SK-N-SH treated with all-trans-retinoic acid at 6 μM for 48 hours (cell line): ENCODE measurements at regions not wholly inside any gene's neighbourhood (a gene's known extent, or its start where the extent isn't known, plus 50 kb on each side); places are given as distances from the start of the nearest gene placed in this dataset.

Source experiments
- ATAC-seq: fragments of 200-7000 bp; cut with Tn5 transposase; 3 replicates; pipeline ENCODE4 v1.9.1; 2020; ENCODE audit warnings: mild to moderate bottlenecking, moderate library complexity
- ARNTL ChIP-seq: fragments of 450-650 bp; formaldehyde crosslinking; IDR thresholded peaks from 2 replicates; pipeline ENCODE4 v1.5.0; 2020; ENCODE audit warnings: low read depth, mild to moderate bottlenecking, moderate library complexity, borderline replicate concordance
- BACH2 ChIP-seq: fragments of 250-450 bp; sonication (Bioruptor Pico); IDR thresholded peaks from 2 replicates; pipeline ENCODE4 v1.9.0; 2021; ENCODE audit warnings: mild to moderate bottlenecking, borderline replicate concordance
- ESRRG ChIP-seq: fragments of 250-450 bp; sonication (Bioruptor Pico); IDR thresholded peaks from 2 replicates; pipeline ENCODE4 v1.6.1; 2021; ENCODE audit warnings: mild to moderate bottlenecking
- GLIS3 ChIP-seq: fragments of 250-450 bp; sonication (Bioruptor Pico); IDR thresholded peaks from 2 replicates; pipeline ENCODE4 v1.5.0; 2020; ENCODE audit warnings: mild to moderate bottlenecking, moderate library complexity
- ISL1 ChIP-seq: fragments of 250-450 bp; sonication (Bioruptor Pico); IDR thresholded peaks from 2 replicates; pipeline ENCODE4 v2.1.2; 2022; ENCODE audit warnings: mild to moderate bottlenecking, moderate library complexity
- OSR1 ChIP-seq: fragments of 250-450 bp; sonication (Bioruptor Pico); IDR thresholded peaks from 2 replicates; pipeline ENCODE4 v1.8.0; 2022; ENCODE audit warnings: moderate library complexity, mild to moderate bottlenecking, inconsistent platforms
- PPARA ChIP-seq: fragments of 250-450 bp; sonication (Bioruptor Pico); IDR thresholded peaks from 2 replicates; pipeline ENCODE4 v1.5.0; 2020; ENCODE audit warnings: mild to moderate bottlenecking, borderline replicate concordance
- RARB ChIP-seq: fragments of 250-450 bp; sonication (Bioruptor Pico); IDR thresholded peaks from 2 replicates; pipeline ENCODE4 v1.8.0; 2021; ENCODE audit warnings: mild to moderate bottlenecking, moderate library complexity
- TCF4 ChIP-seq: fragments of 250-450 bp; sonication (Bioruptor Pico); IDR thresholded peaks from 2 replicates; pipeline ENCODE4 v1.8.0; 2021; ENCODE audit warnings: mild to moderate bottlenecking, moderate library complexity, borderline replicate concordance
- TOX ChIP-seq: fragments of 250-450 bp; sonication (Bioruptor Pico); IDR thresholded peaks from 2 replicates; pipeline ENCODE4 v1.8.0; 2021; ENCODE audit warnings: mild to moderate bottlenecking, moderate library complexity, borderline replicate concordance
- ZC3H10 ChIP-seq: fragments of 250-450 bp; sonication (Bioruptor Pico); IDR thresholded peaks from 2 replicates; pipeline ENCODE4 v1.5.1; 2021; ENCODE audit warnings: mild to moderate bottlenecking, moderate library complexity
- ZFP3 ChIP-seq: fragments of 250-450 bp; sonication (Bioruptor Pico); IDR thresholded peaks from 2 replicates; pipeline ENCODE4 v1.5.0; 2020; ENCODE audit warnings: mild to moderate bottlenecking, moderate library complexity
- ZFP30 ChIP-seq: fragments of 450-650 bp; formaldehyde crosslinking; IDR thresholded peaks from 2 replicates; pipeline ENCODE4 v1.5.0; 2022; ENCODE audit warnings: mild to moderate bottlenecking, moderate library complexity
- TF ChIP-seq, protein P1 (sequence below): fragments of 250-450 bp; sonication (Bioruptor Pico); IDR thresholded peaks from 2 replicates; pipeline ENCODE4 v1.5.1; 2020; ENCODE audit warnings: low read depth, mild to moderate bottlenecking, moderate library complexity
- TF ChIP-seq, protein P2 (sequence below): fragments of 250-450 bp; sonication (Bioruptor Pico); IDR thresholded peaks from 2 replicates; pipeline ENCODE4 v1.8.0; 2020; ENCODE audit warnings: mild to moderate bottlenecking, moderate library complexity, borderline replicate concordance
- TF ChIP-seq, protein P3 (sequence below): fragments of 250-450 bp; sonication (Bioruptor Pico); IDR thresholded peaks from 2 replicates; pipeline ENCODE4 v1.5.0; 2020; ENCODE audit warnings: mild to moderate bottlenecking, moderate library complexity
- TF ChIP-seq, protein P4 (sequence below): fragments of 250-450 bp; sonication (Bioruptor Pico); IDR thresholded peaks from 2 replicates; pipeline ENCODE4 v1.5.1; 2021; ENCODE audit warnings: mild to moderate bottlenecking, moderate library complexity

DNA sequence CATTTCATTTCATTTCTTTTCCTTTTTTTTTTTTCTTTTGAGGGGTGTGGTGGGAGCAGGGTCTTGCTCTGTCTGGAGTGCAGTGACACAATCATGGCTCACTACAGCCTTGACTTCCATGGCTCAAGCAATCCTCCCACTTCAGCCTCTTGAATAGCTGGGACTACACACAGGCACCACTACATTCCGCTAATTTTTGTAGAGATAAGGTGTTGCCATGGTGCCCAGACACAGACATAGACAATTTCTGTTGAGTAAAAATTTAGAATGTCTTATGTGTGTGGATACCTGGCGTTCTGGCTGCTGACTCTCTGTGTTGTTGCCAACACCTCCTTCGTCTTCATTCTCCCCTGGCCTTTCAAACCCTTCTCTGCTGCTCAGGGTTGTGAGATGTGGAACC, 54.0 kb upstream of the PRSS58 start:
- TF ChIP-seq BACH2 (CRISPR knock-in tag) (no peak), TOX (no peak)
- TF ChIP-seq, protein P1, sequence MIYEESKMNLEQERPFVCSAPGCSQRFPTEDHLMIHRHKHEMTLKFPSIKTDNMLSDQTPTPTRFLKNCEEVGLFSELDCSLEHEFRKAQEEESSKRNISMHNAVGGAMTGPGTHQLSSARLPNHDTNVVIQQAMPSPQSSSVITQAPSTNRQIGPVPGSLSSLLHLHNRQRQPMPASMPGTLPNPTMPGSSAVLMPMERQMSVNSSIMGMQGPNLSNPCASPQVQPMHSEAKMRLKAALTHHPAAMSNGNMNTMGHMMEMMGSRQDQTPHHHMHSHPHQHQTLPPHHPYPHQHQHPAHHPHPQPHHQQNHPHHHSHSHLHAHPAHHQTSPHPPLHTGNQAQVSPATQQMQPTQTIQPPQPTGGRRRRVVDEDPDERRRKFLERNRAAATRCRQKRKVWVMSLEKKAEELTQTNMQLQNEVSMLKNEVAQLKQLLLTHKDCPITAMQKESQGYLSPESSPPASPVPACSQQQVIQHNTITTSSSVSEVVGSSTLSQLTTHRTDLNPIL, result no peak
- ATAC-seq, result no peak

DNA sequence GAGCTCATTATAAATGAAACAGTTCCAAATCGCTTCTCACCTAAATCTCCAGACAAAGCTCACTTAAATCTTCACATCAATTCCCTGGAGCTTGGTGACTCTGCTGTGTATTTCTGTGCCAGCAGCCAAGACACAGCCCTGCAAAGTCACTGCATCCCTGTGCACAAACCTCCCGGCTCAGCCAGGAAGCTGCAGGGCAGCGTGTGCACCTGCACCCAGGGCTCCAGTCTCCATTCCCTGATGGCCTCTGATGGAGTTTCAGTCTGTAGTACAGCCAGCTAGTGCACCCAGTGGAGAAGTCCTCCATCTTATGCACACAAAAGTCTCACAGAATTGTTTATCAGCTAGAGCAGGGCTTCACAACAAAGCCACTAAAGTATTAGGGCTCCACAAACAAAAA, 51.1 kb upstream of the PRSS58 start:
- TF ChIP-seq TCF4 (CRISPR knock-in tag) (no peak), RARB (CRISPR knock-in tag) (no peak), OSR1 (no peak), ISL1 (no peak), PPARA (CRISPR knock-in tag) (no peak), ZFP3 (no peak), ZC3H10 (CRISPR knock-in tag) (no peak), ZFP30 (CRISPR knock-in tag) (no peak), GLIS3 (CRISPR knock-in tag) (no peak)
- TF ChIP-seq, protein P1, result no peak
- TF ChIP-seq, protein P2, sequence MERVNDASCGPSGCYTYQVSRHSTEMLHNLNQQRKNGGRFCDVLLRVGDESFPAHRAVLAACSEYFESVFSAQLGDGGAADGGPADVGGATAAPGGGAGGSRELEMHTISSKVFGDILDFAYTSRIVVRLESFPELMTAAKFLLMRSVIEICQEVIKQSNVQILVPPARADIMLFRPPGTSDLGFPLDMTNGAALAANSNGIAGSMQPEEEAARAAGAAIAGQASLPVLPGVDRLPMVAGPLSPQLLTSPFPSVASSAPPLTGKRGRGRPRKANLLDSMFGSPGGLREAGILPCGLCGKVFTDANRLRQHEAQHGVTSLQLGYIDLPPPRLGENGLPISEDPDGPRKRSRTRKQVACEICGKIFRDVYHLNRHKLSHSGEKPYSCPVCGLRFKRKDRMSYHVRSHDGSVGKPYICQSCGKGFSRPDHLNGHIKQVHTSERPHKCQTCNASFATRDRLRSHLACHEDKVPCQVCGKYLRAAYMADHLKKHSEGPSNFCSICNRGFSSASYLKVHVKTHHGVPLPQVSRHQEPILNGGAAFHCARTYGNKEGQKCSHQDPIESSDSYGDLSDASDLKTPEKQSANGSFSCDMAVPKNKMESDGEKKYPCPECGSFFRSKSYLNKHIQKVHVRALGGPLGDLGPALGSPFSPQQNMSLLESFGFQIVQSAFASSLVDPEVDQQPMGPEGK, result no peak
- TF ChIP-seq, protein P3, sequence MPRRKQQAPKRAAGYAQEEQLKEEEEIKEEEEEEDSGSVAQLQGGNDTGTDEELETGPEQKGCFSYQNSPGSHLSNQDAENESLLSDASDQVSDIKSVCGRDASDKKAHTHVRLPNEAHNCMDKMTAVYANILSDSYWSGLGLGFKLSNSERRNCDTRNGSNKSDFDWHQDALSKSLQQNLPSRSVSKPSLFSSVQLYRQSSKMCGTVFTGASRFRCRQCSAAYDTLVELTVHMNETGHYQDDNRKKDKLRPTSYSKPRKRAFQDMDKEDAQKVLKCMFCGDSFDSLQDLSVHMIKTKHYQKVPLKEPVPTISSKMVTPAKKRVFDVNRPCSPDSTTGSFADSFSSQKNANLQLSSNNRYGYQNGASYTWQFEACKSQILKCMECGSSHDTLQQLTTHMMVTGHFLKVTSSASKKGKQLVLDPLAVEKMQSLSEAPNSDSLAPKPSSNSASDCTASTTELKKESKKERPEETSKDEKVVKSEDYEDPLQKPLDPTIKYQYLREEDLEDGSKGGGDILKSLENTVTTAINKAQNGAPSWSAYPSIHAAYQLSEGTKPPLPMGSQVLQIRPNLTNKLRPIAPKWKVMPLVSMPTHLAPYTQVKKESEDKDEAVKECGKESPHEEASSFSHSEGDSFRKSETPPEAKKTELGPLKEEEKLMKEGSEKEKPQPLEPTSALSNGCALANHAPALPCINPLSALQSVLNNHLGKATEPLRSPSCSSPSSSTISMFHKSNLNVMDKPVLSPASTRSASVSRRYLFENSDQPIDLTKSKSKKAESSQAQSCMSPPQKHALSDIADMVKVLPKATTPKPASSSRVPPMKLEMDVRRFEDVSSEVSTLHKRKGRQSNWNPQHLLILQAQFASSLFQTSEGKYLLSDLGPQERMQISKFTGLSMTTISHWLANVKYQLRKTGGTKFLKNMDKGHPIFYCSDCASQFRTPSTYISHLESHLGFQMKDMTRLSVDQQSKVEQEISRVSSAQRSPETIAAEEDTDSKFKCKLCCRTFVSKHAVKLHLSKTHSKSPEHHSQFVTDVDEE (CRISPR knock-in tag), result no peak
- TF ChIP-seq, protein P4, sequence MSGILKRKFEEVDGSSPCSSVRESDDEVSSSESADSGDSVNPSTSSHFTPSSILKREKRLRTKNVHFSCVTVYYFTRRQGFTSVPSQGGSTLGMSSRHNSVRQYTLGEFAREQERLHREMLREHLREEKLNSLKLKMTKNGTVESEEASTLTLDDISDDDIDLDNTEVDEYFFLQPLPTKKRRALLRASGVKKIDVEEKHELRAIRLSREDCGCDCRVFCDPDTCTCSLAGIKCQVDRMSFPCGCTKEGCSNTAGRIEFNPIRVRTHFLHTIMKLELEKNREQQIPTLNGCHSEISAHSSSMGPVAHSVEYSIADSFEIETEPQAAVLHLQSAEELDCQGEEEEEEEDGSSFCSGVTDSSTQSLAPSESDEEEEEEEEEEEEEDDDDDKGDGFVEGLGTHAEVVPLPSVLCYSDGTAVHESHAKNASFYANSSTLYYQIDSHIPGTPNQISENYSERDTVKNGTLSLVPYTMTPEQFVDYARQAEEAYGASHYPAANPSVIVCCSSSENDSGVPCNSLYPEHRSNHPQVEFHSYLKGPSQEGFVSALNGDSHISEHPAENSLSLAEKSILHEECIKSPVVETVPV (CRISPR knock-in tag), result no peak
- TF ChIP-seq, all 23 proteins: peak for 0
- ATAC-seq, result no peak; the same call in 2 of the 3 replicates

DNA sequence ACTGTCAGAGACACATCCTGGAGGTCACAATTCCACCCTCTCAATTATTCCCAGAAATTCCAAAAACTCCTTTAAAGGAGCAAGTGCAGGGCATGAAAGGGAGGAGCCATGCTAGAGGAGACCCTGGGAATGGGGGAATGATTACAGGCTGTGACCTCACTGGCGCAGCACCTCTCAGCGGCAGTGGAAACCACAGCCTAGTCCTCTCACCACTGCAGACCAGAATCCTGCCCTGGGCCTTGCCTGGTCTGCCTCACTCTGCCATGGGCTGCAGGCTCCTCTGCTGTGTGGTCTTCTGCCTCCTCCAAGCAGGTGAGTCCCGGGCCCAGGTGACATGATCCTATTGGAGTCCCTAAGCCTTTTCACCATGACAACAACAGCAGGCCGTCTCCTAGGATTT, 50.5 kb upstream of the PRSS58 start:
- no peak; the same call in 2 of the 3 replicates for ATAC-seq
- TF ChIP-seq ESRRG (CRISPR knock-in tag), result no peak
- TF ChIP-seq, protein P4 (CRISPR knock-in tag), result no peak
- TF ChIP-seq OSR1, result no peak
- no peak for TF ChIP-seq ZFP30 (CRISPR knock-in tag)
- TF ChIP-seq ISL1, result no peak
- TF ChIP-seq BACH2 (CRISPR knock-in tag), result no peak
- TF ChIP-seq, protein P2, result no peak
- TF ChIP-seq ARNTL (CRISPR knock-in tag), result no peak
- TF ChIP-seq, all 23 proteins: peak for 0
